ENCODE measurements at regions not wholly inside any gene's neighbourhood (a gene's known extent, or its start where the extent isn't known, plus 50 kb on each side); places are given as distances from the start of the nearest gene placed in this dataset.

- no peak overlapping the region for H3K27ac Mint-ChIP-seq
- DNase-seq (ENCODE audit: low spot score), result no peak
- no peak for ATAC-seq
- ChIA-PET CTCF (no interaction called here), POLR2A (no interaction called here)
- H3K9me3 Mint-ChIP-seq, result peaks cover 81% of the 10 kb centered on the region
- no peaks in the 10 kb centered on the region for H3K4me1 Mint-ChIP-seq
- peaks cover 77% of the 10 kb centered on the region for H3K36me3 Mint-ChIP-seq
- no peak overlapping the region for H3K4me3 Mint-ChIP-seq
- no peak for TF ChIP-seq PRRX2 (CRISPR knock-in tag; IDR thresholded peaks at IDR 0.05)
- TF ChIP-seq ETV6 (CRISPR knock-in tag; IDR thresholded peaks at IDR 0.05), result no peak
- no peak for TF ChIP-seq ELF4 (CRISPR knock-in tag; IDR thresholded peaks at IDR 0.05; ENCODE audit: low read depth)
- no peak for TF ChIP-seq EMX1 (CRISPR knock-in tag; IDR thresholded peaks at IDR 0.05)
- TF ChIP-seq SOX15 (CRISPR knock-in tag; IDR thresholded peaks at IDR 0.05), result no peak
- TF ChIP-seq, protein P1, sequence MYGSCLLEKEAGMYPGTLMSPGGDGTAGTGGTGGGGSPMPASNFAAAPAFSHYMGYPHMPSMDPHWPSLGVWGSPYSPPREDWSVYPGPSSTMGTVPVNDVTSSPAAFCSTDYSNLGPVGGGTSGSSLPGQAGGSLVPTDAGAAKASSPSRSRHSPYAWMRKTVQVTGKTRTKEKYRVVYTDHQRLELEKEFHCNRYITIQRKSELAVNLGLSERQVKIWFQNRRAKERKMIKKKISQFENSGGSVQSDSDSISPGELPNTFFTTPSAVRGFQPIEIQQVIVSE (CRISPR knock-in tag; IDR thresholded peaks at IDR 0.05; ENCODE audit: borderline replicate concordance), result no peak
- no peak for TF ChIP-seq AR (CRISPR knock-in tag; IDR thresholded peaks at IDR 0.05)
- TF ChIP-seq FOXJ3 (CRISPR knock-in tag; IDR thresholded peaks at IDR 0.05; ENCODE audit: borderline replicate concordance), result no peak
- TF ChIP-seq CTCF (IDR thresholded peaks at IDR 0.05), result no peak
- TF ChIP-seq JAZF1 (CRISPR knock-in tag; IDR thresholded peaks at IDR 0.05), result no peak
- no peak for TF ChIP-seq CBFB (CRISPR knock-in tag; IDR thresholded peaks at IDR 0.05; ENCODE audit: low read depth)
- no peak for TF ChIP-seq ZNF317 (CRISPR knock-in tag; IDR thresholded peaks at IDR 0.05; ENCODE audit: borderline replicate concordance, low read depth)
- TF ChIP-seq E2F5 (CRISPR knock-in tag; IDR thresholded peaks at IDR 0.05), result no peak
- no peak for TF ChIP-seq ATF3 (CRISPR knock-in tag; conservative IDR thresholded peaks at IDR 0.05)
- TF ChIP-seq TEAD1 (CRISPR knock-in tag; IDR thresholded peaks at IDR 0.05), result no peak
- TF ChIP-seq, protein P2, sequence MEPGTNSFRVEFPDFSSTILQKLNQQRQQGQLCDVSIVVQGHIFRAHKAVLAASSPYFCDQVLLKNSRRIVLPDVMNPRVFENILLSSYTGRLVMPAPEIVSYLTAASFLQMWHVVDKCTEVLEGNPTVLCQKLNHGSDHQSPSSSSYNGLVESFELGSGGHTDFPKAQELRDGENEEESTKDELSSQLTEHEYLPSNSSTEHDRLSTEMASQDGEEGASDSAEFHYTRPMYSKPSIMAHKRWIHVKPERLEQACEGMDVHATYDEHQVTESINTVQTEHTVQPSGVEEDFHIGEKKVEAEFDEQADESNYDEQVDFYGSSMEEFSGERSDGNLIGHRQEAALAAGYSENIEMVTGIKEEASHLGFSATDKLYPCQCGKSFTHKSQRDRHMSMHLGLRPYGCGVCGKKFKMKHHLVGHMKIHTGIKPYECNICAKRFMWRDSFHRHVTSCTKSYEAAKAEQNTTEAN (CRISPR knock-in tag; IDR thresholded peaks at IDR 0.05), result no peak
- TF ChIP-seq, protein P3, sequence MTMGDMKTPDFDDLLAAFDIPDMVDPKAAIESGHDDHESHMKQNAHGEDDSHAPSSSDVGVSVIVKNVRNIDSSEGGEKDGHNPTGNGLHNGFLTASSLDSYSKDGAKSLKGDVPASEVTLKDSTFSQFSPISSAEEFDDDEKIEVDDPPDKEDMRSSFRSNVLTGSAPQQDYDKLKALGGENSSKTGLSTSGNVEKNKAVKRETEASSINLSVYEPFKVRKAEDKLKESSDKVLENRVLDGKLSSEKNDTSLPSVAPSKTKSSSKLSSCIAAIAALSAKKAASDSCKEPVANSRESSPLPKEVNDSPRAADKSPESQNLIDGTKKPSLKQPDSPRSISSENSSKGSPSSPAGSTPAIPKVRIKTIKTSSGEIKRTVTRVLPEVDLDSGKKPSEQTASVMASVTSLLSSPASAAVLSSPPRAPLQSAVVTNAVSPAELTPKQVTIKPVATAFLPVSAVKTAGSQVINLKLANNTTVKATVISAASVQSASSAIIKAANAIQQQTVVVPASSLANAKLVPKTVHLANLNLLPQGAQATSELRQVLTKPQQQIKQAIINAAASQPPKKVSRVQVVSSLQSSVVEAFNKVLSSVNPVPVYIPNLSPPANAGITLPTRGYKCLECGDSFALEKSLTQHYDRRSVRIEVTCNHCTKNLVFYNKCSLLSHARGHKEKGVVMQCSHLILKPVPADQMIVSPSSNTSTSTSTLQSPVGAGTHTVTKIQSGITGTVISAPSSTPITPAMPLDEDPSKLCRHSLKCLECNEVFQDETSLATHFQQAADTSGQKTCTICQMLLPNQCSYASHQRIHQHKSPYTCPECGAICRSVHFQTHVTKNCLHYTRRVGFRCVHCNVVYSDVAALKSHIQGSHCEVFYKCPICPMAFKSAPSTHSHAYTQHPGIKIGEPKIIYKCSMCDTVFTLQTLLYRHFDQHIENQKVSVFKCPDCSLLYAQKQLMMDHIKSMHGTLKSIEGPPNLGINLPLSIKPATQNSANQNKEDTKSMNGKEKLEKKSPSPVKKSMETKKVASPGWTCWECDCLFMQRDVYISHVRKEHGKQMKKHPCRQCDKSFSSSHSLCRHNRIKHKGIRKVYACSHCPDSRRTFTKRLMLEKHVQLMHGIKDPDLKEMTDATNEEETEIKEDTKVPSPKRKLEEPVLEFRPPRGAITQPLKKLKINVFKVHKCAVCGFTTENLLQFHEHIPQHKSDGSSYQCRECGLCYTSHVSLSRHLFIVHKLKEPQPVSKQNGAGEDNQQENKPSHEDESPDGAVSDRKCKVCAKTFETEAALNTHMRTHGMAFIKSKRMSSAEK (CRISPR knock-in tag; IDR thresholded peaks at IDR 0.05; ENCODE audit: borderline replicate concordance), result no peak
- no peak for TF ChIP-seq NFATC4 (CRISPR knock-in tag; IDR thresholded peaks at IDR 0.05)
- TF ChIP-seq MXD4 (CRISPR knock-in tag; IDR thresholded peaks at IDR 0.05; ENCODE audit: borderline replicate concordance), result no peak
- peaks cover 5% of the 10 kb centered on the region for H3K27me3 Mint-ChIP-seq (ENCODE audit: low read depth)
Observed at GRCh38 chr7:153514032-153514431, 538.2 kb upstream of the DPP6 start.

All from WTC11 (cell line).